NCI-H2196 treated with DMSO at 0.1 percent for 48 hours (cell line): ENCODE measurements at regions not wholly inside any gene's neighbourhood (a gene's known extent, or its start where the extent isn't known, plus 50 kb on each side); places are given as distances from the start of the nearest gene placed in this dataset.

Experiments used
- DNase-seq: peaks from one replicate; lab custom pipeline; 2025; ENCODE audit not compliant: unreplicated experiment; lab: John Stamatoyannopoulos, UW

GRCh38 chr2:237214030-237214675, 128.5 kb downstream of the COPS8 start:
- DNase-seq: no peak

GRCh38 chr2:237214963-237215362, 129.3 kb downstream of the COPS8 start:
- no peak for DNase-seq

GRCh38 chr2:237217995-237218616, 132.4 kb downstream of the COPS8 start:
- DNase-seq: no peak

- no peak for DNase-seq
Observed at GRCh38 chr2:237218756-237219155, 133.1 kb downstream of the COPS8 start.

DNA sequence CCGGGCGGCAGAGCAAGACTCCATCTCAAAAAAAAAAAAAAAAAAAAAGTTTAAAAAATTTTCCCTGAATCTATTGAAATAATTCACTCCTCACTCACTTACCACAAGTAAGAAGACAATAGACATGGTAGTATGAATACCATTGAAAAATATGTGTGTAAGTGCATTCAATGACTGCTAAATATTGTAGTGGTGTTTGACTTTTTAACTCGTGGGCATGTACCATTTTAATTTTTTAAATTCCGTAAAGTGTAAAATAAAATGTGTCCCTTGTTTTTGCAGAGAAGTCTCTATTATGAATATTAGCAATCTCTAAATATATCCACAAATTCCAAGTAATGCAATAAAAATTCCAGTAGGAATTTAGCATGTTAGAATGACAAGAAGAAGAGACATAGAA, 134.1 kb downstream of the COPS8 start:
- no peak for DNase-seq

DNA sequence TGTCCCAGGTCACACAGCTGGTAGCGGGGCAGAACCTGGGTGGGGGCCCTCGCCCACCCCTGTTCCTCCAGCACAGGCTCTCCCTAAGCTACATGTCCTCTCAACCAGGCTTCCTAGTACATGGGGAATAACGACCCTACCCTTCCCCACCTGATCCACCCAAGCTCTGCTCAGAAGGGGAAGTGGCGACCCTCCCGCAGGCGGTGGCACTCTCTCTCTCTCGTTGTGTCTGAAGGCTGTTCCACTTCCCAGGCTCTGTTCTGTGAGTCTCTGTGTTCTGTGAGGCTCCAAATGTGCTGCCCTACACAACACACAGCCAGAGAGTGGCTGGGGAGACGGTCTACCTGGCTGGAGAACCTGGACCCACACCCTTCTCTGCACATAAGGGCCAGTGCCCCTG, 135.8 kb downstream of the COPS8 start:
- DNase-seq: no peak

GRCh38 chr2:237222178-237222577, 136.5 kb downstream of the COPS8 start:
- no peak for DNase-seq

- DNase-seq: no peak
Observed at GRCh38 chr2:237222601-237223041, 136.9 kb downstream of the COPS8 start.

GRCh38 chr2:237223201-237223861, 137.6 kb downstream of the COPS8 start:
- DNase-seq: no peak

GRCh38 chr2:237227190-237227589, 141.5 kb downstream of the COPS8 start:
- no peak for DNase-seq

DNA sequence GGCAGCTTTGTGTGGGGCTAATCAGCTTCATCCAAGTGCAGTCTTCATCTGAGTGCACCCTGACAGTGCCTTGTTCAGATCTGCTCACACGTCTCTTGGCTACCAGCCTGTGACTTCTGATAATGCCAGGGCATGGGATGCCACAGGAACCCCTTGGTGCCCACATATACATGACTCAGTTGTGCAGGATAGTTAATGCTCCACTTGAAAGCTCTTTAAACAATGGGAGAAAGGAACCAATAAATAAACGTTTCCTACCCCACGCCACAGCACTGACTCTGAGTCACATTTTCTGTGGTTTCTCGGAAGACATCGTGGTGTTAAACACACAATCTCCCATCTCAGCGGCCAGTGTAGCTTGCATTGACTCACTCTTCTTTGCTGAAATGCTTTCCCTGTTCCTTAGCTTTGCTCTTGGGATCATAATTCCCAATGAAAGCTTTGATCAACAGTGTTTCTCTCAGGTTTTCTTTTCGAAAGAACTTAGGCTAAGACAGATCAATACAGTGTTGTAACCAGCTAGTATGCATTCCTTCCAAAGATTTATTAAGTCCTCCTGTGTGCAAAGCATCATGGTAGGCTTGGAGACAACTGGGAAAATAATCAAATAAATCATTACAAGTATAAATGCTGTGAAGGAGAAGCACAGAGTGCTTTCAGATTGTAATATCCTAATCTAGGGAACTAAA, 142.0 kb downstream of the COPS8 start:
- DNase-seq: no peak

DNA sequence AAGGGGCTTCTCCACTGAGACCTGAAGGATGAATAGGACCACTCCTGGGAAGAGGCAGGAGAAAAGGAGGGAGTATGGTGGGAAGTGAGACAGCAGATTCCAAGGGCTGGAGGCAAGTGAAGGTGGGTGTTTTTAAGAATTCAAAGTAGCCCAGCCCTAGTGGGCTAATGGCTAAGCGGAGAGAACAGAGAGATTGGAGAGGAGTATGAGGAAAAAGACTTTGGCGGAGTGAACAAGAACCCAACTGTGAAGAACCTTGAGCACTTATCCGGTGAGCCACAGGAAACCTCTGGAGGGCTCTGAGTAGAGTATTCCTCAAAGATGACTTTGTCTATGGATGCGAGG, 142.6 kb downstream of the COPS8 start:
- no peak for DNase-seq

- no peak for DNase-seq
Observed at GRCh38 chr2:237229905-237230304, 144.2 kb downstream of the COPS8 start.

- DNase-seq: no peak
Observed at GRCh38 chr2:237230355-237230754, 144.7 kb downstream of the COPS8 start.

DNA sequence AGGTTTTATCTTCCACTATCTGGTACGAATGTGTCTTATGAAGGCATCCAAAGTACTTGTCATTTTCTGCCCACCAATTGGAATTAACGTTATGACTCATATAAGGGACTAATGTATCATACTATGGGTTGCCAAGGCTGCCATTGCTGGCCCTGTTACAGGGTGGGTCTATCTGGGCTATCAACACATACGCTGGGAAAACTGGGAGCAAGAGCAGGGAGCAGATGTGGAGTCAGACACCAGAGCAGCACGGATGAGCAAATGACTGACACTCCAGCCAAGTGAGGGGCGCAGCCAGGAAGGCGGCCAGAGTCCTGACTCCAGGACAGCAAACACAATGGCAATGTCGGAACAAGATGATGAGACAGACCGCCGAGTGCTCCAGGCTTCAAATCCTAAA, 145.9 kb downstream of the COPS8 start:
- no peak for DNase-seq

DNA sequence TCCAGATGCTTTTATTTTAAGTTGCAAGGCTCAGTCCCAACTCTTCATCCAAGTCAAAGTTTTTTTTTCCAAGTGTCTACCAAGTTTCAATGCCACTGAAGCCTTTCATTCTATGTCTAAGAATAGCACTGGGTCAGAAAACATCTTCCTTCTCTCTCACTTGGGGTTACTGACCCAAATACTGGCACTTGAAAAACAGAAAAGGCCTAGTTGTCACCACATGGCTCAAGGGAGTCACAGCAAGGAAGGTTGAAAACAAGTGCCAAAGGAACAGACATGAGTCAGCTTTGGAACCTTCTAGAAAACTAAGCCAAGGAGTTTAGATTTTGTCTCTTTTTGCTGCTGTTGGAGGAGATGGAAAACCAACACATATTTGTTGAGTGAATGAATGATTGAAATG, 146.5 kb downstream of the COPS8 start:
- no peak for DNase-seq

DNA sequence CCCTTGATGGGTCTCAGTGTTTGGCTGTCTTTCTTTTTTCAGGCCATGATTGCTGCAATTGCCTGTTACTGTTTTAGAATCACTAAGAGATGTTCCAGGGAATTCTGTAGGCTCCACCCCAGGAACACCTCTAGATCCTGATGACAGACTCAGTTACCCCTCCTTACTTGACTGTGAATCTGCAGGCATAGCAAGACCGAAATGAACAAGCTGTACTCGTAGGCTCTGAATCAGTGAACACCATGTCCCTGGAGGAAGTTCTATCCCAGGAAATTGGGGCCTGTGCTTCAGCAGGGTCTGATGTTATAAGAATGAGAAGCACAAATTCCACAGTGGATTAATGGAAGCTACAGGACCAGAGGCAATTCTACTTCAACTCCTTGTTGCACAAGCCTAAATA, 148.6 kb downstream of the COPS8 start:
- DNase-seq: no peak

DNA sequence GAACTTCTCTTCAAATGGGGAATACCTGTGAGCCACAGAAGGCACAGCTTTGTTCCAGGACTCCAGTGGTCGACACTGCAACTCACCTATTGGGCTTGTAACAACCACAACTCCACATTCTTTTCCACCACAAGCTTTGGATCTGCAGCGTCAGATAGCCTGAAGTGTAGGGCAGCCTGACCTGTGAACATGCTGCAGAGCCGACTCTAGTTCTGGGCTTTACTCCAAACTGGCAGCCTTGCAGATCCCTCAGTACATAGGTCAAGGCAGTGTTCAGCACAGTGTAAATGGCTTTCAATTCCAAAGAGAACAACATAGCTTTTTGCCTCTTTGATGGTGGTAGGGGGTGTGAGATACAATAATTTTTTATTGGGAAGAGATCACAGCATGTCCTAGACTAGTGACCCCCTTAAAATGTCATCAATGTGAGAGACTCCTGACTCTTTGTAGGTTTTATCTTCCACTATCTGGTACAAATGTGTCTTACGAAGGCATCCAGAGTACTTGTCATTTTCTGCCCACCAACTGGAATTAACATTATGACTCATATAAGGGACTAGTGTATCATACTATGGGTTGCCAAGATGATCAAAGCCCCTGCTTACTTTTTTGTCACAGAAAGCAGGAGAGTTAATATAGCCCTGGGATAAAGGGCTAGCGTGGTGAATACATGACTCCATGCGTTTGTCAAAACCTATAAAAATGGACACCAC, 149.8 kb downstream of the COPS8 start:
- DNase-seq: peak; percentile 12

GRCh38 chr2:237236188-237236587, 150.5 kb downstream of the COPS8 start:
- no peak for DNase-seq

DNA sequence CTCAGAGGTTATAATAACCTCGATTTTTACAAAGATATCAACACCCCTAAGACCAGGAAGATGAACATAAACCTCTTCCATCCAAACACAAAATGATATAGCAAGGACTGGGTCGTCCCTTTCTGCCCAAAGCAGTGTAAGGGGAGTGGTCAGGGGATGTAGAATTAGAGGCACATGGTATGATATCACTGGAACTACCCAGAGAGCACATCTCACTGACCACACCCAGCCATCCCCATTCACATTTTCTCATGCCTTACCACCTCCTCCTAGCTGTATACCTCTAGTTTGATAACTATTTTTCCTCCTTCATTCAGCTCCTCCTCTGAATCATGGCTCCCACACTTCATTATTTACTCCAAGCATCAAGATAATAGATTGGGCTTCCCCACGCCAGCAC, 152.6 kb downstream of the COPS8 start:
- DNase-seq: no peak

- DNase-seq: no peak
Observed at GRCh38 chr2:237240252-237240651, 154.6 kb downstream of the COPS8 start.
